ENCODE measurements at regions not wholly inside any gene's neighbourhood (a gene's known extent, or its start where the extent isn't known, plus 50 kb on each side); places are given as distances from the start of the nearest gene placed in this dataset.

DNA sequence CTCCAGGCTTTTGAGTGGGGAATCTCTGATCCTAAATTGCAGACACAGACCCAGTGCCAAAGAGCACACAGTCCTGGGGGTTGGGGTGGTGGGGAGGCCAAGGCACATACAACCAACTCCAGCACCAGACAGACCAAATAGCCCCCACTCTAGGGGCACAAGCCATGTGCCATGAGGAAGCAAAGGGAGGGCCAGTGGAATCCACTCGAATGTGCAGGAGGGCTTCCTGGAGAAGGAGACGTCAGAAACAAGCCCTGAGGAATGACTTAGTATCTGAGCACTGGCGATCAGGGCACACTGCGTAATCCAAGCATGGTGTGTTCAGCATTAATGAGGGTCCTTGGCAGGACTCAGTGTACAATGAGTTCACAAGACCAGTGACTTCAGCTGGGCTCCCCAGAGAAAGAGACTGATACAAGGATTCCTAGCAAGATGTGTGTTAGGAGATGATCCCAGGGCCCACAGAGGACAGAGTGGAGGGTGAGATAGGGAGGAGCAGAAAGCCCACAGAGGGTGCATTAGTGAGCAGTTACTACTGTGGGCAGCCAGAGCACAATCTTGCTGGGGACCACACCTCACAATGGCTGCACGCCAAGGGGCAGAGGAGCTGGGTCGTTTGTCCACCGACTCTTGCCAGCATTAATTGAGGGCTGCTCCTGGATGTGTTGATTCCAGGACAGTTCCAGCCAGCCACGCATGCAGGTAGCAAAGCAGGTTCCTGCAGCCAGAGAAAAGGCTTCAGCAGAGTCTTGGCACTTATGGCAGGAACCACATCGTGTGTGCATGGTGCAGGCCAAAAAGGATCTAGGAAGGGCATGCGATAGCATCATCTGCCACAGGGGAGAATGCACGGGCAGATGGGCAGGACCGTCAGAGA is 152.6 kb upstream of the VSTM2B start:
- DNase-seq (ENCODE audit: low read depth) = no peak

DNA sequence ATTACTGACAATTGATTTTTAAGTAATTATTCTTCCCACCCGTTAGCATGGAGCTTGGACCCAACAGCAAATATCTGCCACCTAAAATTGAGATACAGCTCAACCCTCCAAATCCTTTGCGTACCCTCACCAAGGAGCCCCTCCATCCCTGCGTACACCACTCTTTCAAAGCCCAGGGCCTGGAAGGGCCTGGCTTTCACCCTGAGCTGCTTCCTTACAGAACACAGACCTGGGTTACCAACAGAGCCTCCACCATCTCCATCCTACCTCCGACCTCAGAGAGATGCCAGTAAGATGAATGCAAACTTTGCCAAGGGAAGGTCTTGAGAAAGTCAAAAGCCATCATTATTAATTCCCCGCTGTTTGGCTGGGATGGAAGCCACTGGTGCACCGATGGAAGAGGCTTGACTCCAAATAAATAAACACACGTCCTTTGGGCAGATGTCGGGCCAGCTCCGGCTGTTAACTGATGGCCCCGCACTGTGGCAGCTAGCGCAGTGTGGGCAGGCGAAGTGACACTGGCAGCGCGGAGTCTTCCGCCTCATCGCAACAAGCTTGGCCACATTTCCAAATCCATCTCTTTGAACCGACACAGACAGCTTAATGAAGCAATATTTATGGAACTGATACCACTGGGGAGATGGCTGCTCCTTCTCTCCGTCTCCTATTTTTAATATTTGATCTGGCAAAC is 150.2 kb upstream of the VSTM2B start:
- no peak for DNase-seq (ENCODE audit: low read depth)

DNA sequence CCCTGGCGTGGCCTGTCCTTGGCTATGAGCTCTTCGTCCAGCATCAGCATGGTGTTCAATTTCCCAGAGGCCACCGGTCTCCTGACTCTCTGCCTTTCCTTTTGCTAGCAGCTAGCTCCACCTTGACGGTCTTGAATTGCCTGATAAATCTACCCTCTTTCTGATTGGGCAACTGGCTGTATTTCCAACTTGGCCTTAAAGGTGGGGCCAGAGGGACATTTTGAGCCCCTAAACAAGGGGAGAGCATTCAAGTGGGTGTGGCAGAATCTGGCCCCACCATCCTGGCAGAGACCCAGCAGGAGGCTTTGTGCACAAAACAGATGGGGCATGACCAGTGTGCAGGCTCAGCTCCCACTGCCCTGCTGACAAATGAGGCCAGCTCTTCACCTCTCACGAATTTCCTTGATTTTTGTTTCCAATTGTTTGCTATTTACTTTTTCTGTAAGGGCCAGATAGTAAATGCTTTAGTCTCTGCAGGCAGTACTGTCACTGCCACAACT is 148.9 kb upstream of the VSTM2B start:
- no peak for DNase-seq (ENCODE audit: low read depth)

DNA sequence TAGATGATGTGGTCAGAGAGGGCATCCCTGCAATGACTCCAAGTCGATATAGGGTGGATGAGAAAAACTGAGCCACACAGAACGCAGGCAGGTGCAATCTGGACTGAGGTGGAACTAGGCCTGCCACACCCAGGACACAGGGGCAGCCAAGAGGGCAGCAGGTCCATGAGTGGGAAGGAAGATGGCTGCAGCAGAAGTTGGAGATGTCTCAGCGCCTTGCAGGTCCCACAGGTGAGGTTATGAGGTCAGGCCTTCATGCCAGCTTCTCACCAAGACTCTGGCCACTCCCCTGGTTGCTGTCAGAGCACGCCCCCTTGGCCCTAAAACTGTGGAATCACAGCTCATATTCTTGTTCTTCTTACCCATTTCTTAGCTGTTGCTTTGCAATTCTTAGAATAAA is 147.7 kb upstream of the VSTM2B start:
- DNase-seq (ENCODE audit: low read depth) = no peak

DNA sequence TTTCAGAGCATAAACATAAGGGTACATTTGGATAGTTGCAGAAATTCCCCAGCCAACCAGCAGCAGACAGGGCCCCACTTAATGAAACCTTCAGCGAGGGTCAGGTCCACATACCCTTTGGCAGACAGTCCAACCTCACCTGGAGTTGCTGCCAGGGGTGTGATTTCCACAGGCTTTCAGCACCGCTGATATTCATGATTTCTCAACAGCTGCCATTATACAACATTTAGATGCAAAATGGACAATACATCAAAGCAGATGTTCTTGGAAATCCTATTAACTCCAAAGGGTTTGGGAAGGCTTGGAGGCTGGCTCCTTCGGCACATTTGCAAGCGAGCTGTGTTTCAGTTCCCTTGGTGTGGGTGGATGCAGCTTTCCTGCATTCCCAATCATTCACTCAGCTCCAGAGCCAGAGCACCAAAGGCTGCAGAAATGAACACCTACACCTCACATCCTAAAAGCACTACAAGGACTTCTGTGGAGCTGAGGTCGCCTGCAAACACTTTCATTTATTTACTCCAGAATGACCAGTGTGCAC is 147.2 kb upstream of the VSTM2B start:
- no peak for DNase-seq (ENCODE audit: low read depth)

DNA sequence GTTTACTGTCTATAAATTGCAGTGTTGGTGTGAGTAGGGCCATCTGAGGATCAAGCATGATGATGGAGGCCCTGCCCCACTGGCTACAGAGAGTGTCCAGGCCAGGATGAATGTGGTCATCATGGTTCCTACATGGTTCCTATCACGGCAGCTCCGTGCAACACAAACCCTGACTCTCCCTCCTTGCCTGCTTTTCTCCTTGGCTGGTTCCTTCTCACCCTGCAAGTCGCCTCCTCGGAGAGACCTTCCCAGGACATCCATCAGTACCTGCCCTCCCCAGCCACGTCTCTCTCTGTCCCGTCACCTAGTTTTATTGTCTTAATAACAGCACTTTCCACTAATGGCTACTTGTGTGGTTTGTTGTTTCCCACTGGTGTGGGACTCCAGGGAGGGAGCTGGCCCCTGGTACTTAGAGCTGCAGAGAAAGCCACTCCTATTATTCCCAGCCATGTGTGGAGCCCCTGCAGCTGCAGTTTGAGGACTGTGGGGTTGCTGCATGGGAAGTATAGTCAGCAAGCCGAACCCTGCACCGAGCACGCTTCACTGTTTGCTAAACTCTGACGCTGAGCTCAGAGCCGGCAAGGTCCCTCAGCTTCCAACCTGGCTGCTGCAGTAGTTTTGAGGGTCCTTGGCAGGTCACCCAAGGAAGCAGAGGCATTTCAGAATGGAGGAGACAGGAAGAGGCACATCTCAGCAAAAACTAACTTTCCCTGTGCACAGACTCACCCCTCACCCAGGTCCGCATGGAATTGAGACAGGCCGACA is 146.4 kb upstream of the VSTM2B start:
- no peak for DNase-seq (ENCODE audit: low read depth)

DNA sequence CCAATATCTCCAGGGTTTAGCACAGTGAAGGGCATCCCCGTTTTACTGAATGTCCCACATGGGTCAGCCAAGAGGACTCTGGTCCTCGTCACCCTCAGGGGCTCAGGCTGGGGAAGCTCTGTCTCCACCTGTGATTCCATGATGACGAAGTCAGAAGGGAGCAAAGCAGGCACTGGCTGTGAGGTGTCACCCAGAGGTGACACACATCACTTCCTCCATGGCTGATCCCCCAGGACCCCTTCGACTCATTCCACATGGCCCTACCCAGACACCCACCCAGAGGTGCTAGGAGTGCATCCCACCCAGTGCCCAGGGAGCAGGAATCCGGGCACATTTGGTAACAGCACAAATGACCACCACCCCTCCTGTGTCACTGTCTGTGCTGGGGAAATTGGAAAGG is 145.2 kb upstream of the VSTM2B start:
- DNase-seq (ENCODE audit: low read depth) = no peak

DNA sequence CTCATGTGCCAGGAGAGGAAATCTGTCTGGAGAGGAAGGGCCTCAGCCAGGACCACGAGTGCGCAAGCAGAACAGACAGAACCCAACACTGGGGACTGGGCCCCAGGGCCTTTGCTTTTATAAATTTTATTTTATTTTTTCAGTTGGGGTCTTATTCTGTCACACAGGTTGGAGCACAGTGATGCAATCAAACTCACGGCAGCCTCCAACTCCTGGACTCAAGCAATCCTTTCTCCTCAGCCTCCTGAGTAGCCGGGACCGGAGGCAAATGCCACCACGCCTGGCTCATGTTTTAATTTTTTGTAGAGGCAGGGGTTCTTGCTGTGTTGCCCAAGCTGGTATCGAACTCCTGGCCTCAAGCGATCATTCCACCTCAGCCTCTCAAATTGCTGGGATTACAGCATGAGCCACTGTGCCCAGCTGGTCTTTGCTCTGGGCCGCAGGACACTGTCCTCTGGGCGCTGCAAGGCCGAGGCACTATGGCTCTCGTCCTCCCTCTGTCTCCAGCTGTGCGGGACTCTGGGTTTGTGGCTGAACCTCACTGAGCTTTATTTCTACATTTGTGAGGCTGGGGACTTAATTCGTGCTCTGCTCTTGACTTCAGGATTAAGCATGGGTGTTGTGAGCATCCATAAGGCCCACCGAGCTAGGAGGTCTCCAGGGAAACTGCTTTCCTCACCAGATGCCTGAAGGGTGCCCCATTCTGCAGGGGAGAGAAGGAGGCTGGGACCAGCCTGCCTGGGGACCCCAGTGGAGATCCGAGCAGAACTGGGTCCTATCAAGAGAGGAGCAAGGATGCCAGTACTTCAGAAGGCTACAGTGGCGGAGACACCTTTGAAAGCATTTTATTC is 144.2 kb upstream of the VSTM2B start:
- DNase-seq (ENCODE audit: low read depth) = no peak

DNA sequence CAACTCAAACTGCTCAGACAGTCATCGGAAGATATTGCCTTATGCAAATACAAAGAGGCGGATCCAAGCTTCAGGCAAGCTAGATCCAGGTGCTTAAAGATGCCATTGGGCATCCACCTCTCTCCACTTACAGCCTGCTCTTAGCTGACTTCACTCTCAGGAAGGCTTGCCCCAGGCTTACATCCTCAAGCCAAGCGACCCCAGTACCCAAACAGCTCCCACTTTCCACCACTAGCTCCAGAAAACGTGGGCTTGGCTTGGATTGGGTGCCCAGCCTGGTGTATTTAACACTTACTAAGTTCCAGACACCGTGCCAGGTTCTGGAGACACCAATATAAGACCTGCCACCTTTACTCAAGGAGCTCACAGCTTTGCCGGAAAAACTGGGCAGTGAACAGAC is 142.1 kb upstream of the VSTM2B start:
- no peak for DNase-seq (ENCODE audit: low read depth)

DNA sequence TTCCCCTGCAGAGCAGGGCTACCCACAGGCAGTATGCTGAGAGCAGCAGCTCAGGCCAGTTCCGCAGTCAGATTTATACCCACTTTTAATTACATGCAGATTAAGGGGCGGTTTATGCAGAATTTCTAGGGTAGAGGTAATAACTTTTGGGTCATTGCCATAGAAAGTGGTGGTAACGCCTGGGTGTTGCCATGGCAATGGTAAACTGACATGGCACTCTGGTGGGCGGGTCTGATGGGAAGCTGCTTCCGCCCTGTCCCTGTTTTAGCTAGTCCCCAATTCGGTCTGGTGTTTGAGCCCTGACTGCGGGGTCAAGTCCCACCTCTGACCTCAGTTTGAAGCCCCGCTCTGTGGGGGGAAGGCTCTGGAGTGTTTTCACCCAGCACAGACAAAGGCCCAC is 141.1 kb upstream of the VSTM2B start:
- no peak for DNase-seq (ENCODE audit: low read depth)

DNA sequence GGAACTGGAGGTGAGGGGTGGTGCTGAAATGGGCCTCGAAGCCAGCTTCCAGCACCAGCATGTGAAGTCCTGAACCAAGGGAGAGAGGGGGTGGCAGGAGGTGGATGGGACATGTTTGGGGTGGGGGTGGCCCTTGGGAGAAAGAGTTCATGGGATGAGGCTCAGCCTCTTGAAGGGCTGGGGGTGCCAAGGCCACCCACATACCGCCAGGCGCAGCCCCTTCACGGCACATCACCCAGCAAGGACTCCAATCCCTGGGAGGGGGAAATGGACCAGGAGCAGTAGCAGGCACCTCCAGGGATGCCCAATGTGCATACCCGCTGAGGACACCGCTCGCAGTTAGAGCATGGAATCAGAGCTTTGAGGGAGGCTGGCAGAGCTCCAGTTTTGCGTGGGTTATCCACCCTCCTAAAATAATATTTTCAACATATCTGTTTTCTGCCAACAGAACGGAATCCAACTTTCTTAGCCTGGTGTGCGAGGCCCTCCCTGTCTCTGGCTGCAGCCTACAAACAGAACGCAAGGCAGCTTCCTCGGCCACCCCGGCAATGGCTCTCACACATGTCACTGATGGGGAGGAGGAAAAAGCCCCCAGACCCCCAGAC is 140.5 kb upstream of the VSTM2B start:
- no peak for DNase-seq (ENCODE audit: low read depth)

DNA sequence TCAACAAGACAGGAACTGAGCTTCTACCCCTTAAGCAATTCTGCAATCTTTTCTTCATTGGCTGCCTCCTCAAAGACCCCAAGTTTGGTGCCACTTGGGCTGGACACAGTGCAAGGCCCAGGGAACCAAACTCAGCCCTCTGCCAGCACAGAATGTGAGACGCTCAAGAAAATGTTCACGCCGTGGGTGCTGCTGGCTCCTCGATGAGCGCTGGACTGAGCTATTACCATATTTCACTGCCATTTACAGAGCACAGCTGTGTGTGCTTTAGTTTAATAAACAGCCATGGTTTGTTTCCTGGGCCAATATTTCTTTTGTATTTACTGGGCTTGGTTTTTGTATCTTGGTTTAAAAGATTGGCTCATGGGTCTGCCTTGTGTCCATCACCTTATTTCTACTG is 138.8 kb upstream of the VSTM2B start:
- no peak for DNase-seq (ENCODE audit: low read depth)

DNA sequence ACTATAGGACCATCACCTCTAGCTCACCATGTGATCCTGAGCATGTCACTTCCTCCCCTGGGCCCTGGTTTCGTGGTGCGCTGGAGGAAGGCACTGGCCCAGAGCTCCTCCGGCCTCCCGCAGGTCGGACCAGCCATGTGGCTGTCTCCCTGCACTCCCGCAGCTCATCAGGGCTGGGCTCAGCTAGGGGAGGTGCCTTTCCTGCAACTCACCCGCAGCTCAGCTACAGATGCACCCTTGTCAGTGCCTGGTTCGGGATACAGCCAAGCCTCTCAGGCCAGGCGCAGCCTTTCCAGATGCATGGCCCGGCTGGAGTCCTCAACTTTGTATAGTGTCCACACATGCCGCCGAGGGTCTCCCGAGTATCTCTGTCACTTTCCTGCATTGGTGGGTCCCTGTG is 138.2 kb upstream of the VSTM2B start:
- DNase-seq (ENCODE audit: low read depth) = no peak

DNA sequence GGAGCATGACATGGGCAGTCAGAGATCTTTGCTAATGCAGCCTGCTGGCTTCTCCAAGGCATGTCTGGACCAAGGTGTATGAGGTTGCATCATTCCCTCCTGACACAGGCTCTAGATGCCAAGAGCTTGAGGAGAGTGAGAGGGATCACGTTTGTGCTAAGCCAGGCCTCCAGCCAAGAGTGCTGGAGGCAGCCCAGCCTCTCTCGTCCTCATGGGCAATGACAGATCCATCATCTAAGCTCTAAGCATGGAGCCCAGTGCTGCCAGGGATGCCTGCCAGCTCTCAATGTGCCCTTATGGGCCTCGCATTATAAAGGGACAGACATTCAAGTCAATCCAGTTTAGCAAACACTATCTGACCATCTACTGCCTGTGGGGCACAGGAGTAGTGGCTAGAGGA is 136.3 kb upstream of the VSTM2B start:
- no peak for DNase-seq (ENCODE audit: low read depth)

DNA sequence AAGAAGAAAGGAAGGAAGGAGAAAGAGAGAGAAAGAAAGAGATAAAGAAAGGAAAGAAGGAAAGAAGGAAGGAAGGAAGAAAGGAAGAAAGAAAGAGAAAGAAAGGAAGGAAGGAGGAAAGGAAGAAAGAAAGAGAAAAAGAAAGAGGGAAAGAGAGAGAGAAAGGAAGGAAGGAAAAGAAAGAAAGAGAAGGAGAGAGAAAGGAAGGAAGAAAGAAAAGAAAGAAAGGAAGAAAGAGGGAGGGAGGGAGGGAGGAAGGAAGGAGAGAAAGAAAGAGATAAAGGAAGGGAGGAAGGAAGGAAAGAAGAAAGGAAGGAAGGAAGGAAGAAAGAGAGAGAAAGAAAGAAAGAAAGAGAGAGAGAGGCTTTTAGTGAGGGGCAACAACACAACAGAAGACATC is 135.1 kb upstream of the VSTM2B start:
- DNase-seq (ENCODE audit: low read depth) = no peak

DNA sequence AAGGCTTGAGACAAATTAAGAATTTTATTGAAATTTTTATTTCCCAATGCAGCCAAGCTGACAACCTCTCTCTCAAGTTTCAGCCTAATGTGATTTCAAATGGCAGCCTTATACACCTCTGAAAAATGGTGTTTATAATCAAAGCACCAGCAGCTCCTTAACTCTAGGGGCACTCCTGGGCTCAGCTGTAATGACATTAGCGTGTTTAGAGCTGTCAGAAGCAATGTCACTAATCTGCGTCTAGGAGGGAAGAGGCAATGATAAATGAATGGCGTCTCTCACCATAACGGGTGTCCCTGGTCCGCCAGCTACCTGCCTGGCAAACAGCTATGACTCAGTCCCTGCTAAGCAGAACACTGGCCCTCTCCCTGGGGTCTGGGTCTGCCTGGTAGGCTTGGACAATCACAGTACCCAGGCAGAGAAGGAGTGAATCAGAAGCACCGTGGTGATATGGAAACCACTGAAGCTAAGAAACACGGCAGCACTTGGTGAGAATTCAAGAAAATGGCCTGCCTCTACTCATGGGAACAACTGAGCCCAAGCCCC is 131.8 kb upstream of the VSTM2B start:
- no peak for DNase-seq (ENCODE audit: low read depth)

DNA sequence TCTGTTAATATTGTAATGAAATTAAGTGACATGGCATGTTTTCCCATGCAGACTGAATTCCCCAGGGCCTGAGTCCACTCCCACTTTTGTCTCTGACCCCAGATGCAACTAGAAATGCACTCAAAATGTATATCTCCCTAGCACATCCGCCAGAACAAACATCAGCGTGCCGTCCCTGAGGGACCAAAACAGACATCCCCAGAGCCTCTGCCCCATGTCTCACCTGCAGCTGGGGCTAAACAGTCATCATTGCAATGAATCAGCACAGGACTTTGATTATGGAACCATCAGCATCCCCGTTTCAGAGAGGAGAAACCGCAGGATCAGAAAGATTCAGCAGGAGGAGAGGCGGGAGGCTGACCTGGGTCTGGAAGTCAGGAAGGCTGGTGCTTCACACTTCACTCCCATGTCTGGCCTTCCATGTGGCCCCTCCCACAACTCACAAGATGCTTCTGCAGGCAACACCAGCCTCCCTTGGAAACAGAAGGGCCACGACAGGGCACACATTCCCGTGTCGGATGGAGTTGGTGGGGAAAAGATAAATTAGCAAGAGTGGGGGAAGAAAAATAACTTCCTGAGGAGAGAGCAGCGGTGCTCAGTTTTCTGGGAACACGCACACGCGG is 130.6 kb upstream of the VSTM2B start:
- DNase-seq (ENCODE audit: low read depth) = no peak

DNA sequence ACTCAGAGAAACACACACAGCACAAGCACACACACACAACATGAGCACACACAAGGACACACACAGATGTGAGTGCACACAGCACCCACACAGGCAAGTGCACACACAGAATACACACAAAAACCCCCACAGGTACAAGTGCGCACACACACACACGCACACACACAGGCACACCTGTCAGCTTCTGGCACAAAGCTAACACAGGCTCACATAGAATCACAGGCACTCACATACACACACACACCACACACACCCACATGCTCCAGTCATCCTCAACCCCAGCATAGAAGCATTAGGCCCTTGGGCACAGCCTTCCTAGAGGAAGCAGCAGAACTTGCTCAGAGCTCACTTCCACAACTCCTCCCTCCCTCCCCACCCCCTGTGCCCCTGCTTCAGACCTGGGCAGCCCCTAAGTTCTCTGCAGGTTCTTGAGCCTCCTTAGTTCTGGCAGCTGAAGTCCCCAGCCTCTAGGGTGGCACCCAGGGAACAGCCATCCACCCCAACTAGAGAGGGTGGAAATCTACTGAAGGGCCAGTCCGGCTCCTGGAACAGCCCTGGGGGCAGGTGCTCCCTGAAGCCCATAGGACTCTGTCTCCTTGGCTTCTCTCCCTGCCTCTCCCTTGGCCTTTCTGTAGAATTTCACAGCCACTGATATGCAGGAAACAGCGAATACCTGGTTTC is 129.9 kb upstream of the VSTM2B start:
- DNase-seq (ENCODE audit: low read depth) = no peak

DNA sequence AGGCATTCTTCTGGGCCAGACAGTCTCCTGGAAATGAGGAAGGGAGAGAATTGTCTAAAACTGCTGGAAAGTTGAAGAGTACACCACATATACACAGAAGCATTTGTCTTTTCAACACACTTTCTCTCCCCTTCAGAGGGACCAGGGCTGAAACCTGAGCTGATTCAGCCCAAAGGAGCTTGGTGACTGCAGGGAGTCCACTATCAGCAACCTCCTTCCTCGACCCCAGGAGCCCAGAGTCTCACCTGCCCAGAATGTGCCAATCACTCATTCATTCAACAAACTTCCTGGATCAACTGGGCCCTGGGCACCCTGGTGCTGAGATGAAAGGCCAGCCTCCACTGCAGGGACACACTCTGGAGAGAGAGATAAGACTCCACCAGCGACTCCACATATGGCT is 128.9 kb upstream of the VSTM2B start:
- no peak for DNase-seq (ENCODE audit: low read depth)

DNA sequence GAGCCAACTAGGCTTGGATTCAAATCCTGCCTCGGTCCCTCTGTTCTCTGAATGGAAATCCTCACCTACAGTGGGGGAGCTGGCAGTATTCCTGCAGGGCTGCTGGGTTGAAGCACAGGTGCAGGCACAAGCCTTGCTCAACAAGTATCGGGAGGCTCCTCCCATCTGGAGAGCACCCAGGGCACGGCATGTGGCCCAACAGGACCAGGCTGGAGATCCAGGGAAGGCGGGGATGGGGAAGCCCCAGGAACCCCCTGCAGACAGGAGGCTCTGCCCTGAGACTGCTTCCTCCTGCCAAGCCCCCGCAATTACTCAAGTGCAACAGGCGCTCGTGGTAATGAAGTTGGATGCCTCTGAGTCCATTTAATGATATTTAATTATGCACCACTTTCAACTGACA is 128.0 kb upstream of the VSTM2B start:
- no peak for DNase-seq (ENCODE audit: low read depth)
